HCT116 (cell line): ENCODE measurements at regions not wholly inside any gene's neighbourhood (a gene's known extent, or its start where the extent isn't known, plus 50 kb on each side); places are given as distances from the start of the nearest gene placed in this dataset.

Source experiments
- EGR1 ChIP-seq: IDR thresholded peaks from 2 replicates; pipeline ENCODE4 v1.6.1; 2012; ENCODE audit warnings: low read depth
- EZH2 ChIP-seq: fragments of 200-600 bp; sonication (generic); IDR thresholded peaks from 2 replicates; pipeline ENCODE4 v1.6.1; 2017; ENCODE audit warnings: antibody characterized with exemption, mixed run types
- POLR2A ChIP-seq: IDR thresholded peaks from 2 replicates; pipeline ENCODE4 v1.7.0; 2011; ENCODE audit warnings: borderline replicate concordance; ENCODE audit not compliant: insufficient read depth, insufficient read length; ENCODE audit errors: extremely low read depth
- RAD21 ChIP-seq: IDR thresholded peaks from 2 replicates; pipeline ENCODE4 v1.6.1; 2012; ENCODE audit warnings: low read depth, mild to moderate bottlenecking
- REST ChIP-seq: IDR thresholded peaks from 2 replicates; pipeline ENCODE4 v1.6.1; 2012; ENCODE audit warnings: low read depth
- SRF ChIP-seq: IDR thresholded peaks from 2 replicates; pipeline ENCODE4 v1.6.1; 2012; ENCODE audit warnings: low read depth
- YY1 ChIP-seq: IDR thresholded peaks from 2 replicates; pipeline ENCODE4 v1.6.1; 2011; ENCODE audit warnings: low read length, low read depth, moderate library complexity, mild to moderate bottlenecking; ENCODE audit not compliant: insufficient replicate concordance; ENCODE audit errors: extremely low read depth
- TF ChIP-seq, protein P1 (sequence below), 3 experiments: fragments of 200-600 bp in 1 of 3; sonication (generic) in 1 of 3; IDR thresholded peaks in 2 of 3; conservative IDR thresholded peaks in 1 of 3; 2 replicates each; pipeline ENCODE4 v1.5.1; 2012 to 2017; ENCODE audit warnings: low read depth in 2 of 3, low read length in 2 of 3, antibody characterized with exemption in 1 of 3, borderline replicate concordance in 1 of 3, control low read depth in 1 of 3, mild to moderate bottlenecking in 1 of 3, mixed read lengths in 1 of 3, mixed run types in 1 of 3, moderate library complexity in 1 of 3; ENCODE audit not compliant: insufficient read depth in 1 of 3

DNA sequence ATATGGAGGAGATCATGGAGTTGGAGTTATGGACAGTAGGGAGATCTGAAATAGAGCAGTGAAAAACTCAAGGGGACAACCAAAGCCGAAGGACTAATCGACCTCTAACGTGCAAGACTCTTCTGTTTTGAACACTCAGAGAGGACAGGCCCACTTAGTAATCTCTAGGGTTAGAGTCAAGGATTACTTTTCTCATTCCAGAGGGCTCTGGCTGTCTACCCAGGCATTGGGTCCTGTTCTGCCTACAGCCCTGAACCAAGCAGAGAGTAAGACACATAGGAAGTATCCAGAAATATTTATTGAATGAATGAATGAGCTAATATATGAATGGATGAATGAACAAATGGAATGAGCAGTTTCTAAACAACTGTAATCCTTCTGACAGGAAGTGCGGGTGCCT, 50.3 kb upstream of the PKDCC start:
- TF ChIP-seq, protein P1, sequence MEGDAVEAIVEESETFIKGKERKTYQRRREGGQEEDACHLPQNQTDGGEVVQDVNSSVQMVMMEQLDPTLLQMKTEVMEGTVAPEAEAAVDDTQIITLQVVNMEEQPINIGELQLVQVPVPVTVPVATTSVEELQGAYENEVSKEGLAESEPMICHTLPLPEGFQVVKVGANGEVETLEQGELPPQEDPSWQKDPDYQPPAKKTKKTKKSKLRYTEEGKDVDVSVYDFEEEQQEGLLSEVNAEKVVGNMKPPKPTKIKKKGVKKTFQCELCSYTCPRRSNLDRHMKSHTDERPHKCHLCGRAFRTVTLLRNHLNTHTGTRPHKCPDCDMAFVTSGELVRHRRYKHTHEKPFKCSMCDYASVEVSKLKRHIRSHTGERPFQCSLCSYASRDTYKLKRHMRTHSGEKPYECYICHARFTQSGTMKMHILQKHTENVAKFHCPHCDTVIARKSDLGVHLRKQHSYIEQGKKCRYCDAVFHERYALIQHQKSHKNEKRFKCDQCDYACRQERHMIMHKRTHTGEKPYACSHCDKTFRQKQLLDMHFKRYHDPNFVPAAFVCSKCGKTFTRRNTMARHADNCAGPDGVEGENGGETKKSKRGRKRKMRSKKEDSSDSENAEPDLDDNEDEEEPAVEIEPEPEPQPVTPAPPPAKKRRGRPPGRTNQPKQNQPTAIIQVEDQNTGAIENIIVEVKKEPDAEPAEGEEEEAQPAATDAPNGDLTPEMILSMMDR (IDR thresholded peaks at IDR 0.05 in 2 of 3, conservative IDR thresholded peaks at IDR 0.05 in 1 of 3; ENCODE audit: borderline replicate concordance in 1 of 3, insufficient read depth in 1 of 3, low read depth in 2 of 3, low read length in 2 of 3) = no peak
- TF ChIP-seq EGR1 (no peak), EZH2 (no peak), POLR2A (no peak), YY1 (no peak), RAD21 (no peak), REST (no peak), SRF (no peak)
